H1 (cell line): ENCODE measurements at regions not wholly inside any gene's neighbourhood (a gene's known extent, or its start where the extent isn't known, plus 50 kb on each side); places are given as distances from the start of the nearest gene placed in this dataset.

Experiments
- BRCA1 ChIP-seq: IDR thresholded peaks from 2 replicates; pipeline ENCODE4 v1.6.1; 2012; ENCODE audit warnings: low read depth, low read length, improper control_type of control experiment
- HDAC2 ChIP-seq, 2 experiments: fragments of 300-600 bp in 1 of 2; sonication (generic) in 1 of 2; IDR thresholded peaks; 2 replicates each; pipeline ENCODE4 v1.6.1; 2011 to 2012; ENCODE audit warnings: low read depth in 2 of 2, low read length in 2 of 2, mild to moderate bottlenecking in 2 of 2, moderate library complexity in 2 of 2, borderline replicate concordance in 1 of 2, inconsistent platforms in 1 of 2

GRCh38 chr12:4148418-4149056, 125.0 kb upstream of the CCND2 start (continued):
- TF ChIP-seq HDAC2 (IDR thresholded peaks at IDR 0.05; ENCODE audit: borderline replicate concordance in 1 of 2, low read depth in 2 of 2, low read length in 2 of 2) (no peak), BRCA1 (no peak)
